ENCODE measurements at regions not wholly inside any gene's neighbourhood (a gene's known extent, or its start where the extent isn't known, plus 50 kb on each side); places are given as distances from the start of the nearest gene placed in this dataset.

- no peak for DNase-seq
Measured at GRCh38 chr11:119488256-119488995, 65.5 kb upstream of the THY1 start.

DNA sequence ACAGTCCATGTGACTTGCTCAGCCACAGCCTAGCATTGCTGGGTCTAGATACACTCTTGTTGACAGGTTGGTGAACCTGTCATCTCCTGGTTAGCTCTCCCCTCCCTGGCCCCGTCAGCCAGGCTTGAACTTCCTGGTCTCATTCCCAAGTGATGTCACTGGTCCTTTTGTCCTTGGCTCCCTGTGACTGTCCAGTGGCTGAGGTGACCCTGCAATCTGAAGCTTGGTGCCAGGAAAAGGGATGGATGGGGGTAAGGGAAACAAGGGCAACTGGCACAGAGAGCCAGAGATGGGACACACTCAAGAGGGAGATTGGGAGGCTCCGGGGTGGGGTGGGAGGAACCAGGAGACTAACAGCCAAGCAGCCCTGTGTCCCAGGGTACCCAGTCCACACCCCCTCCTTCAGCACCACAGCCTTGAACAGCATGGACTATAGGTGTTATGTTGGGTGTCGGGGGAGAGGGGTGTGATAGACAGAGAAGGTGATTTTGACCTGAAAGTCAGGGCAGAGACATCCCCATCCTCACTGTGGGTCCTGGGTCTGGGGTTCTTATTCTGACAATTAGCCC, 63.8 kb upstream of the THY1 start:
- no peak for DNase-seq

DNA sequence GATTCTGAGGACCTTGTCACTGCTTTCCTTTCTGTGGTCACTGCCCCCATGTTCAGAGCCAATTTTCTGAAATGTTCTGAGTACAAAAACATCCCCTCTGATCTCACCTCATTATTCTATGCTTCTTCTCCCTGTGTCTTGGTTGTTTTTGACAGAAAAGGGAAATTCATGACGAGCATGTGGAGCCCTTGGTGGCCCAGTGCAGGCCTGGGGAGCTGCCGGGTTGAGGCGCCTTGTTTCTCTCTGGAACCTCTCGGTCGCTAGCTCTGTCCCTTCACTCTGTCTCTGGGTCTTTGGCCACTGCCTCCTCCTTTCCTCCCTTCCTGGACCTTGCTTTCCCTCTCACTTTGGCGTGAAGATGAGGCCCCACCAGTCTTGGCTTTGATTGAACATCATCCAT, 63.0 kb upstream of the THY1 start:
- DNase-seq: no peak

GRCh38 chr11:119484741-119485605, 62.0 kb upstream of the THY1 start:
- peak; percentile 15 for DNase-seq

DNA sequence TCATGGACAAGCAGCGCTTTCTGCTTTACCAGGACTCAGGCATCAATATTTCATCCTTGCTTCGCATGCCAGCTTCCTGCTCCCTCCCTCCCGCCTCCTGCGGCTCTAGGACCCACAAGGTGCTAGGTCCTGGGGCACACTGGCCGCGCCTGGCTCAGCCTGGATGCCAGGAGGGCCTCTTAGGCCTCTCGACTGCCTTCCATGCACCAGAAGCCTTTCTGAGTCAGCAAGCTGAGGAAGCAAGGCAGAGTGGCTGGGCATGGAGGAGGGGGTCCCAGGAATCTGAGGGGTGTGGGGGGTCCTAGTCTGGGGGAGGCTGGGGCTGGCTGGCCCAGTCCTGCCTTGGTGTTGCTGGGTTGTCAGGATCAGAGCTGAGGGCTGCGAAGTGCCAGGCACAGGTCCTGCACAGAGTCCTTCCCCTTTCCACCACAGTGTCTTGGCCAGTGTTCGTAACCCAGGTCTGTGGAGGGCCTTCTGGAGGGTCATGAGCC, 61.0 kb upstream of the THY1 start:
- DNase-seq: no peak

DNA sequence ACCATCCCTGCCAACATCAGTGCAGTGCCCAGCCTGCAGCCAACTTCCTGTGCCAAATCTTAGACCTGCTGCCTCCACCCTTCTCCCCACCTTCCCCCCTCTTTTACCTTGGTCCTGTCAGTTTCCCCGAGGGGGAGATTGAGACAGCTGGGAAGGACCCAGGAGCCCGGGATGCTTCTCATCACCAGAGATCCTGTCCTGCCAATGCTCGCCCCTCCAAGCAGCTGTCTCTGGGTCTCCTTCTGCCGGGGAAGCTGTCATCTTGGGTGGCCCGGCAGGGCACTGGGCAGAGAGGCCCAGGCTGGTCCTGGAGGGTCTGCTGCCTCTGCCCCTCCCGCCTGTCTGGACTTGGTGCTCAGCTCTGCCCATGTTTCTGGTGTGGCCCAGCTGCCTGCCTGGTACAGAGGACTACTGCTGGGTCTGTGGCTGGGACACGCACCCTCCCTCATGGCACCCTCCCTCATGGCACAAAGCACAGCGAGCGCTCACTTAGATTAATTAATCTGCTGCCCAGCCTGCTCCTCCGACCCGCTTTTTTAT, 60.4 kb upstream of the THY1 start:
- no peak for DNase-seq

GRCh38 chr11:119482521-119483011, 59.6 kb upstream of the THY1 start:
- DNase-seq: no peak

GRCh38 chr11:119481667-119482400, 58.9 kb upstream of the THY1 start:
- DNase-seq: no peak

- DNase-seq: peak; percentile 84
Measured at GRCh38 chr11:119481021-119481666, 58.2 kb upstream of the THY1 start.

- no peak for DNase-seq
Measured at GRCh38 chr11:119480380-119481020, 57.5 kb upstream of the THY1 start.

- no peak for DNase-seq
Measured at GRCh38 chr11:119479685-119480275, 56.8 kb upstream of the THY1 start.

DNA sequence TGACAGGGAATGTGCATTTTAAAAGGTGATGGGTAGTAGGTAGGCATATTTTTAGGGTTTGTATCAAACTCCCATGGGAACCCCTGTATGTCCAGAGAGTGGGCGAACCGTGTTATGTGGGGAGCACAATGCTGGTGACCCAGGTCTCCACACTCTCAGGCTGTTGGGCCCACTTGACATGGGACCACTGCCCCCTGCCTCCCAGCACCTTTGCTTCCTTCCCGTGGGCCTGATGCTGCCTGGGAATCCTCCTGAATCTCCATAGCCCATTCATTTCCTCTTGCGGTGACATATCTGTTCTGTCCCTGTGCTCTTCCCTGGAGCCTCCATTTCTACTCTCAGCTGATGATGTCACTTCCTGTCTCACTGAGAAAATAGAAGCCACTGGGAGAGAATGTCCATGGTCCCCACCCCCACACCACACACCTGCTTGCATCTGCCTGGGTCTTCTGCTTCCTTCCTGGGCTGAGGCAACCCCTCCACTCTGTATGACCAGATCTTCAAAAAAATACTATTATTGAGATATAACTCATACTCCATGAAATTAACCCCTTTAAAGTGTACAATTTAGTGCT, 55.8 kb upstream of the THY1 start:
- DNase-seq: no peak

DNA sequence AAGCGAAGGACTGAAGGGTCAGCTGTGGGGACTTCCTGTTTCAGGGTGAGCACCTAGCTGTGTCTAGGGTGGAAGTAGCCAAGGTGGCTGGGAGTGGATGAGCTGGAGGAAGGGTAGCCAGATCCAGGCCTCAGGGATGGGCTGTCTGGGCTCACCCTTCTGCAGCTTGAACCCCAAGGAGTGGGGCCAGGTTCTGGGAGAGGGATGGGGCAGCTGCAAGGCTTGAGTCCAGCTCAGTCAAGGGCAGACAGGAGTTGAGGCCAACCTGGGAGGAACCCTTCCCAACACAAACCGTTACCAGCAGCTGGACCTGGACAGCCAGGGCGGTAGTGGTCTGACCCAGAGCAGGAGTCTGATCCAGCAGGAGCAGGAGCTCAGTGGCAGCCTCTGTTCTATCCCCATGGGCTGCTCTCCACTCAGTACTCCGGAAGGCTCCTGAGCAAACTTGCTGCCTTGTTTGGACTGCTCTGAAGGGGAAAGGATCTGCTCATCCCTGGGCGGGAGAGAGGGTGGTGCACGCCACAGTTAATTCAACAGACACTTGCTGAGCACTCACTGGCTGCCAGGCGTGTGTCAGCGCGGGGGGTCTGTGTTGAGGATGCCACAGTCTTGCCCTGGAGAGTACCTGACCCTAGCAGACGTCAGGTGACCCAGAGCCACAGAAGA, 53.8 kb upstream of the THY1 start:
- DNase-seq: no peak

DNA sequence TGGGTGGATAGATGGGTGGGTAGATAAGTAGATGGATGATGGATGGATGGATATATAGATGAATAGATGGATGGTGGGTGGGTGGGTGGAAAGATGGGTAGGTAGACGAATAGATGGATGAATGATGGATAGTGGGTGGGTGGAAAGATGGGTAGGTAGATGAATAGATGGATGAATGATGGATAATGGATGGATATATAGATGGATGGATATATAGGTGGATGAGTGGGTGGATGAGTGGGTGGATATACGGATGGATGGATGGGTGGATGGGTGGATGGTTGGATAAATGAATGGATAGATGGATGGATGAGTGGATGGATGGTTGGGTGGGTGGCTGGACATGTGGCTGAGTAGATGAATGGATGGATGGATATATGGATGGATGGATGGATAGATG, 53.1 kb upstream of the THY1 start:
- DNase-seq: no peak

- peak; percentile 70 for DNase-seq
Measured at GRCh38 chr11:119474682-119475596, 52.0 kb upstream of the THY1 start.

DNA sequence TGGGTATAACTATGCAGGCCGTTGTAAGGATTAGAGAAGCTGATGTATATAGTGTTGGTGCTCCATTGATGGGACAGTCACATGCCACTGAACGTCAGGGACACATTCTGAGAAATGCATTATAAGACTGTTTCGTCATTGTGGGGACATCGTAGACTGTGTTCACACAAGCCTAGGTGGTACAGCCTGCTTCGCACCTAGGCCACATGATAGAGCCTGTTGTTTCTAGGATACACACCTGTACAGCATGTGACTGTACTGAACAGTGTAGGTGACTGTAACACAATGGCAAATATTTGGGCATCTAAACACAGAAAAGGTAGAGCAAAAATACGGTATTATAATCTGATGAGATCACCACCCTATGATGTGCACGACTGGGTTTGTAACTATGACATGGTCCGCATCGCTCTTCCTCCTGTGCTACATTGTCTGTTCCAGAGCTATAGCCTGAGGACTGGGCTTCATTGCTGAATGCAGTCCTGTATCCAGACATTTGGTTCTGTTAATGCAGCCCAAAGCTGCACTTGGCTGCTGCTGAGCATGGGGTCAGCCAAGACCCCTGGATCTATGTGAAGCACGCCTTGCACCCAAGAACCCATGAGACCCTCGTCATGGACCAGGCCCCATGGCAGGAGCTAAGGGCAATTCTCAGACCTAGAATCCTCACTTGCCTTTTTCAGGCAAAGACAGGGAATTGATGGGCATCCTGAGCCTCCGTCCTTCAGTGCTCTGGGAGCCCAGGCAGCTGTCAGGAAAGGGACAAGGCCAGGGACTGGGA, 51.1 kb upstream of the THY1 start:
- no peak for DNase-seq

DNA sequence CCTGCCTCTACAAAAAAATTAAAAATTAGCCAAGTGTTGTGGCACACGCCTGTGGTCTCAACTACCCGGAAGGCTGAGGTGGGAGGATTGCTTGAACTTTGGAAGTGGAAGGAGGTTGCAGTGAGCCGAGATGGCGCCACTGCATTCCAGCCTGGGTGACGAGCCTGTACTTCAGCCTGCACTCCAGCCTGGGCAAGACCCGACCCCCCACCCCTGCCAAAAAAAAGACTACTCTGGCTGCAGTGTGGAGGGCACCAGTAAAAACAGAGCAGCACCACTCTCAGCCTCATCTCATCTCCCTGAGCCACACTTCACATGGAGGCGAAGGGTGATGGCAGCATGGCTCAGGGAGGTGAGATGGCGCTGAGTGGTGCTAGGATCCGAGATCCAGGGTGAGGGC, 50.3 kb upstream of the THY1 start:
- DNase-seq: no peak

DNA sequence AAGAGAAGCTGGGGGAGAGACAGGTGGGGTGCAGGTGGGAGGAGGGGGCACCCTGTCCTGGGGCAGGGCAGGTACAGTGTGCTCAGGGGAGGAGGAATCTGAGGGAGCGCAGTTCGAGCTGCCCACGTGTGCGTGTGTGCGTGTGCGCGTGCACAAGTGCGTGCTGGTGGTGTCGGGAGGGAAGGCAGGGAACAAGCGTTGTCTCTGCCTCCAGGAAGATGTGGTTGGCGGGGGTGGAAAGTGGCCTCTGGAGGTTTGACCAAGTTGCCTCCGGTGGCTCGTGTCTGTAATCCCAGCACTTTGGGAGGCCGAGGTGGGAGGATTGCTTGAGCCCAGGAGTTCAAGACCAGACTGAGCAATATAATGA, 49.9 kb upstream of the THY1 start:
- no peak for DNase-seq
